Liver (tissue), 8 donors: ENCODE measurements at regions not wholly inside any gene's neighbourhood (a gene's known extent, or its start where the extent isn't known, plus 50 kb on each side); places are given as distances from the start of the nearest gene placed in this dataset.

Experiments used
- DNase-seq: peaks from one replicate; pipeline ENCODE4 v3.0.0-alpha.2; 2017; ENCODE audit warnings: low spot score
- H3K27ac ChIP-seq, 2 donors: one replicate each; pipeline ENCODE4 v1.7.0; 2013; ENCODE audit warnings: inconsistent platforms in 2 of 2, low read length in 2 of 2, control low read depth in 1 of 2, low read depth in 1 of 2, mild to moderate bottlenecking in 1 of 2
- H3K27me3 ChIP-seq, 4 donors: one replicate each; pipeline versions ENCODE4 v1.6.1 to v1.7.0; 2013; ENCODE audit warnings: low read length in 3 of 4, inconsistent platforms in 1 of 4, mild to moderate bottlenecking in 1 of 4, moderate library complexity in 1 of 4; ENCODE audit not compliant: control insufficient read depth in 4 of 4, insufficient read depth in 4 of 4
- H3K36me3 ChIP-seq, 4 donors: one replicate each; pipeline versions ENCODE4 v1.6.1 to v1.7.0; 2013; ENCODE audit warnings: low read length in 3 of 4, mild to moderate bottlenecking in 3 of 4, low read depth in 1 of 4, moderate library complexity in 1 of 4; ENCODE audit not compliant: control insufficient read depth in 4 of 4, insufficient read depth in 3 of 4
- H3K4me1 ChIP-seq, 4 donors: one replicate each; pipeline versions ENCODE4 v1.6.1 to v1.7.0; 2013; ENCODE audit warnings: low read length in 3 of 4, mild to moderate bottlenecking in 3 of 4, moderate library complexity in 1 of 4; ENCODE audit not compliant: control insufficient read depth in 4 of 4, insufficient read depth in 4 of 4
- H3K4me3 ChIP-seq, 3 donors: one replicate each; pipeline versions ENCODE4 v1.6.1 to v1.7.0; 2013; ENCODE audit warnings: low read length in 3 of 3, control low read depth in 1 of 3, low read depth in 1 of 3, mild to moderate bottlenecking in 1 of 3
- H3K9ac ChIP-seq, 2 donors: one replicate each; pipeline ENCODE4 v1.7.0; 2013; ENCODE audit warnings: low read length in 2 of 2, mild to moderate bottlenecking in 2 of 2, moderate library complexity in 2 of 2, control low read depth in 1 of 2, low read depth in 1 of 2
- H3K9me3 ChIP-seq, 4 donors: one replicate each; pipeline versions ENCODE4 v1.6.1 to v1.7.0; 2013; ENCODE audit warnings: low read length in 3 of 4; ENCODE audit not compliant: control insufficient read depth in 4 of 4
- ATF3 ChIP-seq: IDR thresholded peaks from 2 replicates; pipeline ENCODE4 v1.6.1; 2016; ENCODE audit warnings: antibody characterized with exemption
- CTCF ChIP-seq: fragments of 150-350 bp; IDR thresholded peaks from 2 replicates; pipeline ENCODE4 v1.5.1; 2017; ENCODE audit warnings: improper control_type of control experiment, low read depth, low read length; ENCODE audit not compliant: missing input control
- EGR1 ChIP-seq, 2 donors: IDR thresholded peaks; 2 replicates each; pipeline ENCODE4 v1.6.1; 2016 to 2018; ENCODE audit warnings: antibody characterized with exemption in 2 of 2, low read depth in 2 of 2
- FOXA1 ChIP-seq: IDR thresholded peaks from 2 replicates; pipeline ENCODE4 v1.6.1; 2016; ENCODE audit warnings: antibody characterized with exemption
- FOXA2 ChIP-seq: IDR thresholded peaks from 2 replicates; pipeline ENCODE4 v1.6.1; 2016; ENCODE audit warnings: antibody characterized with exemption
- GABPA ChIP-seq, 2 donors: IDR thresholded peaks in 1 of 2; conservative IDR thresholded peaks in 1 of 2; 2 replicates each; pipeline ENCODE4 v1.6.1; 2016; ENCODE audit warnings: antibody characterized with exemption in 2 of 2, mild to moderate bottlenecking in 1 of 2, moderate library complexity in 1 of 2
- HNF4A ChIP-seq, 2 donors: conservative IDR thresholded peaks; 2 replicates each; pipeline ENCODE4 v1.6.1; 2016; ENCODE audit warnings: antibody characterized with exemption in 2 of 2, mild to moderate bottlenecking in 2 of 2
- HNF4G ChIP-seq: IDR thresholded peaks from 2 replicates; pipeline ENCODE4 v1.6.1; 2016; ENCODE audit warnings: antibody characterized with exemption
- NR2F2 ChIP-seq: IDR thresholded peaks from 2 replicates; pipeline ENCODE4 v1.6.1; 2016; ENCODE audit warnings: antibody characterized with exemption
- RAD21 ChIP-seq, 2 donors: IDR thresholded peaks; 2 replicates each; pipeline ENCODE4 v1.6.1; 2016; ENCODE audit warnings: antibody characterized with exemption in 2 of 2, mild to moderate bottlenecking in 2 of 2
- REST ChIP-seq: IDR thresholded peaks from 2 replicates; pipeline ENCODE4 v1.6.1; 2016; ENCODE audit warnings: antibody characterized with exemption, mild to moderate bottlenecking
- RXRA ChIP-seq, 2 donors: IDR thresholded peaks; 2 replicates each; pipeline ENCODE4 v1.6.1; 2017 to 2018; ENCODE audit warnings: antibody characterized with exemption in 2 of 2, mild to moderate bottlenecking in 1 of 2
- TAF1 ChIP-seq: conservative IDR thresholded peaks from 2 replicates; pipeline ENCODE4 v1.6.1; 2016; ENCODE audit warnings: antibody characterized with exemption, mild to moderate bottlenecking
- YY1 ChIP-seq: IDR thresholded peaks from 2 replicates; pipeline ENCODE4 v1.6.1; 2016; ENCODE audit warnings: antibody characterized with exemption, mild to moderate bottlenecking
- ZBTB33 ChIP-seq: IDR thresholded peaks from 2 replicates; pipeline ENCODE4 v1.6.1; 2016; ENCODE audit warnings: antibody characterized with exemption
- WGBS: extraction: QIAGEN DNeasy Blood & Tissue Kit; methylation state at CpG from one replicate; pipeline ENCODE4 v1.1.7; 2013; 5-methylcytosine and 5-hydroxymethylcytosine counted together
- donor health status: healthy.
- donor health status: healthy.
- donor health status: healthy.
- donor health status: healthy.
- donor health status: healthy.

GRCh38 chr21:20272791-20273362 is 725.3 kb upstream of the NCAM2 start:
- Histone ChIP-seq H3K9ac (no peak overlapping the region), H3K36me3 (no peaks in the 10 kb centered on the region), H3K27ac (no peak overlapping the region), H3K4me3 (no peak overlapping the region), H3K27me3 (no peaks in the 10 kb centered on the region), H3K4me1 (no peaks in the 10 kb centered on the region), H3K9me3 (peaks cover 0 to 3% (median 0%) of the 10 kb centered on the region in 4 donors)
- TF ChIP-seq ATF3 (no peak), EGR1 (IDR thresholded peaks at IDR 0.05; ENCODE audit: low read depth in 2 of 2) (no peak), ZBTB33 (no peak), NR2F2 (no peak), FOXA2 (no peak), YY1 (no peak), REST (no peak), TAF1 (no peak), RAD21 (IDR thresholded peaks at IDR 0.05) (no peak), FOXA1 (no peak), CTCF (no peak), HNF4A (conservative IDR thresholded peaks at IDR 0.05) (no peak), GABPA (IDR thresholded peaks at IDR 0.05 in 1 of 2, conservative IDR thresholded peaks at IDR 0.05 in 1 of 2) (no peak), HNF4G (no peak), RXRA (IDR thresholded peaks at IDR 0.05) (no peak)
- DNase-seq: no peak
- WGBS: 51% methylated on average over 5 of the region's 5 CpGs

GRCh38 chr21:20276377-20276776 is 721.8 kb upstream of the NCAM2 start:
- TF ChIP-seq EGR1 (IDR thresholded peaks at IDR 0.05; ENCODE audit: low read depth in 2 of 2): no peak
- no peak for TF ChIP-seq FOXA1
- no peak for TF ChIP-seq TAF1
- no peak for TF ChIP-seq ZBTB33
- no peaks in the 10 kb centered on the region for H3K9me3 ChIP-seq
- H3K4me1 ChIP-seq: no peaks in the 10 kb centered on the region
- H3K9ac ChIP-seq: no peak overlapping the region
- no peaks in the 10 kb centered on the region for H3K27me3 ChIP-seq
- H3K27ac ChIP-seq: no peak overlapping the region
- no peaks in the 10 kb centered on the region for H3K36me3 ChIP-seq
- H3K4me3 ChIP-seq: no peak overlapping the region
- no peak for DNase-seq
